Esophagus squamous epithelium (tissue), 5 donors: ENCODE measurements at regions not wholly inside any gene's neighbourhood (a gene's known extent, or its start where the extent isn't known, plus 50 kb on each side); places are given as distances from the start of the nearest gene placed in this dataset.

Experiments used
- DNase-seq: peaks from one replicate; lab custom pipeline; 2025; lab: John Stamatoyannopoulos, UW
- H3K27ac ChIP-seq, 4 donors: fragments of 200-600 bp; sonication (generic); one replicate each; pipeline ENCODE4 v1.5.1; 2016 to 2019; ENCODE audit warnings: mild to moderate bottlenecking in 1 of 4
- H3K27me3 ChIP-seq, 4 donors: fragments of 200-600 bp; sonication (generic); 1 replicate in 3 of 4; 2 replicates in 1 of 4; pipeline versions ENCODE4 v1.5.1 to v1.6.0; 2017 to 2021; ENCODE audit warnings: antibody characterized with exemption in 1 of 4
- H3K36me3 ChIP-seq, 3 donors: fragments of 200-600 bp; sonication (generic); one replicate each; pipeline ENCODE4 v1.5.1; 2016 to 2019
- H3K4me1 ChIP-seq, 3 donors: fragments of 200-600 bp; sonication (generic); one replicate each; pipeline ENCODE4 v1.5.1; 2017 to 2019
- H3K4me3 ChIP-seq, 4 donors: fragments of 200-600 bp; sonication (generic); 1 replicate in 3 of 4; 2 replicates in 1 of 4; pipeline ENCODE4 v1.5.1; 2016 to 2019; ENCODE audit warnings: mild to moderate bottlenecking in 2 of 4, moderate library complexity in 1 of 4
- H3K9me3 ChIP-seq, 3 donors: fragments of 200-600 bp; sonication (generic); one replicate each; pipeline ENCODE4 v1.5.1; 2016 to 2019
- POLR2A ChIP-seq, 4 donors: fragments of 450-650 bp; IDR thresholded peaks; one replicate each; pipeline ENCODE4 v1.6.1; 2017; ENCODE audit warnings: antibody characterized with exemption in 4 of 4, mild to moderate bottlenecking in 4 of 4, moderate library complexity in 3 of 4
- WGBS, 2 donors: methylation state at CpG; one replicate each; pipeline ENCODE4 v1.1.5; 2018; 5-methylcytosine and 5-hydroxymethylcytosine counted together
- intact Hi-C: fragments of 100-400 bp; cut with DNase I; formaldehyde crosslinking; loops from one replicate; pipeline ENCODE4 v1.15.0; 2022
- TF ChIP-seq, protein P1 (sequence below), 6 experiments: fragments of 450-650 bp in 4 of 6; fragments of 200-600 bp in 2 of 6; sonication (generic) in 2 of 6; IDR thresholded peaks; one replicate each; pipeline ENCODE4 v1.5.1; 2016 to 2019; ENCODE audit warnings: antibody characterized with exemption in 6 of 6, mild to moderate bottlenecking in 4 of 6, moderate library complexity in 4 of 6
- donor health status: DM: yes; HTN: yes; CAD: no.

DNA sequence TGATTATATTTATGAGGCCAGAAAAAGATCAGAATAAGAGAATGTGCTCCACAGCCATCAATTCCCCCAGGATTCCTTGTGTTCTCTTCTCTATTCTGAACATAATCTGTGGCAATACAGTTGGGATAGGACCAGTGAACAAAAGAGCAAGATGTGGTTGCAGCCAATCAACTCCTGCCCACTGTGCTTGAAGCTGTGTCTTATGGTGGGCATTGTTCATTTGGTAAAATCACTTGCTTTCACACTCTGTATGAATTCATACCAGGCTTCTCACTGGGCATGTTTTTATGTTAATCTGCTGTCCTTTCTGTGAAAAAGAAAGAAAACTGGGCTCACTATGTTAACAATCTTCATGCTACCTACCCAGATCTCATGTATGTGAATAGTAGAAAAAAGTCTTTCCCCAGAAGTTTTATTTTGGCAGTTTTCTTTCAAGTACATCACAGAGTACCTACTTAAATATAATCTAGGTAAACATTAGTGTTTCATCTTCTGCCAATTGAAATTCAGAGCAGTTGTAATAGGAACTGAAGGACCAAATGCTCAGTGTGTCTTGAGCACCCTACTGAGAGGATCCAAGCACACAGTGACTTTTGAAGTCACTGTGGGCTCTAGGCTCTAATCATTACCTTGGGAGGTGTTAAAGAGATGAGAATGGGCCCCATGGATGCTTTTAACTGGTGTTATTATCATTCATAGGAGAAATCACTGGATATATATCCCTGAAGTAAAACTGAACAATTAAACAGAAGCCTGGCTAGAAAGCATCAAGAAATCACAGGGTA lies 429.2 kb upstream of the TRAM1L1 start:
- no peak overlapping the region for H3K27ac ChIP-seq
- DNase-seq = no peak
- no peaks in the 10 kb centered on the region for H3K36me3 ChIP-seq
- H3K27me3 ChIP-seq = no peaks in the 10 kb centered on the region
- no peaks in the 10 kb centered on the region for H3K4me1 ChIP-seq
- TF ChIP-seq, protein P1, sequence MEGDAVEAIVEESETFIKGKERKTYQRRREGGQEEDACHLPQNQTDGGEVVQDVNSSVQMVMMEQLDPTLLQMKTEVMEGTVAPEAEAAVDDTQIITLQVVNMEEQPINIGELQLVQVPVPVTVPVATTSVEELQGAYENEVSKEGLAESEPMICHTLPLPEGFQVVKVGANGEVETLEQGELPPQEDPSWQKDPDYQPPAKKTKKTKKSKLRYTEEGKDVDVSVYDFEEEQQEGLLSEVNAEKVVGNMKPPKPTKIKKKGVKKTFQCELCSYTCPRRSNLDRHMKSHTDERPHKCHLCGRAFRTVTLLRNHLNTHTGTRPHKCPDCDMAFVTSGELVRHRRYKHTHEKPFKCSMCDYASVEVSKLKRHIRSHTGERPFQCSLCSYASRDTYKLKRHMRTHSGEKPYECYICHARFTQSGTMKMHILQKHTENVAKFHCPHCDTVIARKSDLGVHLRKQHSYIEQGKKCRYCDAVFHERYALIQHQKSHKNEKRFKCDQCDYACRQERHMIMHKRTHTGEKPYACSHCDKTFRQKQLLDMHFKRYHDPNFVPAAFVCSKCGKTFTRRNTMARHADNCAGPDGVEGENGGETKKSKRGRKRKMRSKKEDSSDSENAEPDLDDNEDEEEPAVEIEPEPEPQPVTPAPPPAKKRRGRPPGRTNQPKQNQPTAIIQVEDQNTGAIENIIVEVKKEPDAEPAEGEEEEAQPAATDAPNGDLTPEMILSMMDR (IDR thresholded peaks at IDR 0.05) = no peak
- no peak for TF ChIP-seq POLR2A (IDR thresholded peaks at IDR 0.05)
- no peaks in the 10 kb centered on the region for H3K9me3 ChIP-seq
- no peak overlapping the region for H3K4me3 ChIP-seq
- intact Hi-C loops = no loop called here

DNA sequence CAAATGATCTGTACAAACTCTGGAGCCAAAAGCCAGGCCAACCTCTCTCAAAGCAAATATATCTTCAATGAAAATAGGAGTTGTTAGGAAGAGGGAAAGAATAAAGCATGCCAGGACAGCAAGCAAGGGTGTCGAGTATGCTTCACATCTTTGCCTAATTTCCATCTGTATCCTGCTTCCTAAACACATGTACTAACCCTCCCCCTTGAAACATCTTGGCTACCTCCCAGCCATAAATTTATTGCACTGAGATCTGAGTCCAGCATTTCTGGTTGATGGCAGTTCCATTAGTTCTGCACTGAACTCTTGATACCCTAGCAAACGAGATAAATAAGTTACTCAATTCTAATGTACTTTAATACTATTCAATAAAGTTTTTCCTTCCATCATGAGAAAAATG lies 430.5 kb upstream of the TRAM1L1 start:
- H3K36me3 ChIP-seq = no peaks in the 10 kb centered on the region
- TF ChIP-seq POLR2A (IDR thresholded peaks at IDR 0.05) = no peak
- TF ChIP-seq, protein P1 (IDR thresholded peaks at IDR 0.05) = no peak
- no peak for DNase-seq
- no peak overlapping the region for H3K27ac ChIP-seq
- H3K9me3 ChIP-seq = no peaks in the 10 kb centered on the region
- WGBS, 2 donors = 15 to 18% methylated on average over 2 of the region's 2 CpGs
- H3K4me1 ChIP-seq = no peaks in the 10 kb centered on the region
- intact Hi-C loops = no loop called here
- no peak overlapping the region for H3K4me3 ChIP-seq
- no peaks in the 10 kb centered on the region for H3K27me3 ChIP-seq

DNA sequence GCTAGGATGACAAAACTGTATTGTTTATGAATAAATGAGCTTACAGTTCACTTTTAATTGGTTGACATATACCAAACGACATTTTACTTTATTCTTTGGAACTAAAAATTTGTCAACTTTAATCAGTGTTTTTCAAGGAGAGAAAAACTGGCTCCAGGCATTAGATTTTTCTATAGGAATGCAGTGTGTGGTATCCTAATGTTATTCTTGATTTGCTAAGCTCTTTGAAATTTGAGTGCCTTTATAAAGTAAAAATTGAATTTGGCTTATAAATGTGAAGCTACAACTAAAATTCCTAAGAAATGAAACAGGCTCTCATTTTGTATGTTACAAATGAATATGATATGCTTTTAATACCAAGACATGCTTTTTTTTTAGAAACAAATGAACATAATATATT lies 442.2 kb upstream of the TRAM1L1 start:
- intact Hi-C loops = no loop called here
- no peak for TF ChIP-seq POLR2A (IDR thresholded peaks at IDR 0.05)
- TF ChIP-seq, protein P1 (IDR thresholded peaks at IDR 0.05) = no peak
- no peaks in the 10 kb centered on the region for H3K9me3 ChIP-seq
- H3K4me3 ChIP-seq = no peak overlapping the region
- DNase-seq = no peak
- WGBS, 2 donors = 29 to 47% methylated on average over 1 of the region's 1 CpG
- H3K4me1 ChIP-seq = no peaks in the 10 kb centered on the region
- H3K36me3 ChIP-seq = no peaks in the 10 kb centered on the region
- H3K27ac ChIP-seq = no peak overlapping the region
- H3K27me3 ChIP-seq = no peaks in the 10 kb centered on the region

DNA sequence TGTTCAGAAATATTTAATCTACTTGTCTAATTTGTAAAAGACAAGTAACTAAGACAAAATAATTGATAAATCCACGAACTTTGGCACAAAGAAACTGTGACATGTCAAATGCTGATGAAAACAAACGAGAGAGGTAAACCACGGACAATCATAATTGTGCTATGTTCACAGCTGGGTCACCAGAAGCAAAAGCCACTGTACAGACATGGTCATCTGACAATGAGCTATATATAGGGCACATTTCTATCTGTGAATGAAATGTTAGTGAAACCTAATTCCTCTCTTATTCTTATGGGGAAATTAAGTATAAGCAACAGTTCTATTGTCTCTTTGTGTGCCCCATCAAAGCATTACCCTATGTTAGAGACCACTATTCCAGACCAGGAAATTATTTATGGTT lies 444.0 kb upstream of the TRAM1L1 start:
- TF ChIP-seq POLR2A (IDR thresholded peaks at IDR 0.05) = no peak
- TF ChIP-seq, protein P1 (IDR thresholded peaks at IDR 0.05) = no peak
- Histone ChIP-seq H3K27ac (no peak overlapping the region), H3K36me3 (no peaks in the 10 kb centered on the region), H3K4me3 (no peak overlapping the region), H3K9me3 (no peaks in the 10 kb centered on the region), H3K27me3 (no peaks in the 10 kb centered on the region), H3K4me1 (no peaks in the 10 kb centered on the region)
- no peak for DNase-seq
- intact Hi-C loops = no loop called here
- WGBS, 2 donors = 35 to 47% methylated on average over 3 of the region's 3 CpGs

DNA sequence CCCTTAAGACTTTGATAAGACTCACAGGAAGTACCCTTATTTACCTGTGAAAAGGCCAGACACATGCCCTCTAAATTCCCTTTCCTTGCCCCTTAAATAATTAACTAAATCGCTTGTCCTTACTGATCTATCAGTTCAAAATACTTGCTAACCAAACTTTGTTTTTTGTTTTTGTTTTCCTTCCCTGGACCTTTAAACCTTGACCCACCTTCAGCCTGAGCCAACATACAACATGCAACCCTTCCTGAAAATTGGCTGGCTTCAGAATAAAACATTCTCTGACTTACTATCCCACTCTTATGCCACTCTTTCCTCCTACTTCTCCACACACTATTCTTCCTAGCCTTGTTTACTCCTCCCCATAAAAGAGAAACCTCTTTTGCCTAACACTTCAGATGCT lies 448.1 kb upstream of the TRAM1L1 start:
- no peak overlapping the region for H3K27ac ChIP-seq
- H3K4me1 ChIP-seq = no peaks in the 10 kb centered on the region
- 73 to 75% methylated on average over 1 of the region's 1 CpG for WGBS, 2 donors
- H3K36me3 ChIP-seq = no peaks in the 10 kb centered on the region
- intact Hi-C loops = no loop called here
- no peak for TF ChIP-seq POLR2A (IDR thresholded peaks at IDR 0.05)
- TF ChIP-seq, protein P1 (IDR thresholded peaks at IDR 0.05) = no peak
- no peak overlapping the region for H3K4me3 ChIP-seq
- no peak for DNase-seq
- H3K9me3 ChIP-seq = no peaks in the 10 kb centered on the region
- no peaks in the 10 kb centered on the region for H3K27me3 ChIP-seq
